Ascending aorta (tissue), 2 donors: ENCODE measurements at regions not wholly inside any gene's neighbourhood (a gene's known extent, or its start where the extent isn't known, plus 50 kb on each side); places are given as distances from the start of the nearest gene placed in this dataset.

ENCODE experiments used
- DNase-seq, 2 donors: peaks; one replicate each; pipeline ENCODE4 v3.0.0-alpha.2; 2019; ENCODE audit warnings: low spot score in 2 of 2
- H3K27ac ChIP-seq, 2 donors: fragments of 200-600 bp; sonication (generic); one replicate each; pipeline ENCODE4 v1.5.1; 2016 to 2017; ENCODE audit warnings: mild to moderate bottlenecking in 1 of 2
- H3K27me3 ChIP-seq: fragments of 200-600 bp; sonication (generic); one replicate; pipeline ENCODE4 v1.5.1; 2017
- H3K36me3 ChIP-seq, 2 donors: fragments of 200-600 bp; sonication (generic); one replicate each; pipeline ENCODE4 v1.5.1; 2016
- H3K4me1 ChIP-seq, 2 donors: fragments of 200-600 bp; sonication (generic); one replicate each; pipeline ENCODE4 v1.5.1; 2016 to 2017; ENCODE audit warnings: mild to moderate bottlenecking in 1 of 2
- H3K4me3 ChIP-seq, 2 donors: fragments of 200-600 bp; sonication (generic); one replicate each; pipeline ENCODE4 v1.5.1; 2016 to 2017; ENCODE audit warnings: mild to moderate bottlenecking in 1 of 2
- H3K9me3 ChIP-seq, 2 donors: fragments of 200-600 bp; sonication (generic); one replicate each; pipeline ENCODE4 v1.5.1; 2016
- CTCF ChIP-seq, 3 experiments: fragments of 200-600 bp in 2 of 3; fragments of 450-650 bp in 1 of 3; sonication (generic) in 2 of 3; IDR thresholded peaks; one replicate each; pipeline ENCODE4 v1.5.1; 2016 to 2019; ENCODE audit warnings: antibody characterized with exemption in 3 of 3, mild to moderate bottlenecking in 1 of 3, moderate library complexity in 1 of 3
- intact Hi-C: fragments of 100-400 bp; cut with DNase I; formaldehyde crosslinking; loops from one replicate; pipeline ENCODE4 v1.15.1; 2023

- H3K27ac ChIP-seq, result no peak overlapping the region
- H3K36me3 ChIP-seq, result no peaks in the 10 kb centered on the region
- intact Hi-C loops, result no loop called here
- H3K27me3 ChIP-seq, result no peaks in the 10 kb centered on the region
- no peak overlapping the region for H3K4me3 ChIP-seq
- H3K4me1 ChIP-seq, result no peaks in the 10 kb centered on the region
- no peak for DNase-seq
- no peak for TF ChIP-seq CTCF (IDR thresholded peaks at IDR 0.05)
- H3K9me3 ChIP-seq, result no peaks in the 10 kb centered on the region
Measured at GRCh38 chr3:180325958-180326357, 276.0 kb upstream of the TTC14 start.

- no peaks in the 10 kb centered on the region for H3K36me3 ChIP-seq
- no peaks in the 10 kb centered on the region for H3K4me1 ChIP-seq
- no peaks in the 10 kb centered on the region for H3K9me3 ChIP-seq
- H3K27ac ChIP-seq, result no peak overlapping the region
- TF ChIP-seq CTCF (IDR thresholded peaks at IDR 0.05), result no peak
- intact Hi-C loops, result no loop called here
- DNase-seq, result no peak
- no peak overlapping the region for H3K4me3 ChIP-seq
- H3K27me3 ChIP-seq, result no peaks in the 10 kb centered on the region
Measured at GRCh38 chr3:180329187-180329586, 272.8 kb upstream of the TTC14 start.

- no peak for DNase-seq
- H3K9me3 ChIP-seq, result no peaks in the 10 kb centered on the region
- H3K27ac ChIP-seq, result no peak overlapping the region
- intact Hi-C loops, result no loop called here
- no peaks in the 10 kb centered on the region for H3K27me3 ChIP-seq
- H3K36me3 ChIP-seq, result no peaks in the 10 kb centered on the region
- TF ChIP-seq CTCF (IDR thresholded peaks at IDR 0.05), result no peak
- no peak overlapping the region for H3K4me3 ChIP-seq
- H3K4me1 ChIP-seq, result no peaks in the 10 kb centered on the region
Measured at GRCh38 chr3:180329847-180330246, 272.1 kb upstream of the TTC14 start.

- H3K27ac ChIP-seq, result no peak overlapping the region
- H3K36me3 ChIP-seq, result no peaks in the 10 kb centered on the region
- DNase-seq, result no peak
- no peaks in the 10 kb centered on the region for H3K4me1 ChIP-seq
- no peak overlapping the region for H3K4me3 ChIP-seq
- H3K9me3 ChIP-seq, result no peaks in the 10 kb centered on the region
- H3K27me3 ChIP-seq, result no peaks in the 10 kb centered on the region
- intact Hi-C loops, result no loop called here
- TF ChIP-seq CTCF (IDR thresholded peaks at IDR 0.05), result no peak
Measured at GRCh38 chr3:180330440-180330839, 271.5 kb upstream of the TTC14 start.

- Histone ChIP-seq H3K27me3 (no peaks in the 10 kb centered on the region), H3K27ac (no peak overlapping the region), H3K4me1 (no peaks in the 10 kb centered on the region), H3K9me3 (no peaks in the 10 kb centered on the region), H3K4me3 (no peak overlapping the region), H3K36me3 (no peaks in the 10 kb centered on the region)
- DNase-seq, result no peak
- TF ChIP-seq CTCF (IDR thresholded peaks at IDR 0.05), result no peak
- intact Hi-C loops, result no loop called here
Measured at GRCh38 chr3:180332608-180333007, 269.4 kb upstream of the TTC14 start.

- no peaks in the 10 kb centered on the region for H3K4me1 ChIP-seq
- H3K27ac ChIP-seq, result no peak overlapping the region
- no peaks in the 10 kb centered on the region for H3K27me3 ChIP-seq
- intact Hi-C loops, result no loop called here
- H3K36me3 ChIP-seq, result no peaks in the 10 kb centered on the region
- DNase-seq, result no peak
- H3K4me3 ChIP-seq, result no peak overlapping the region
- H3K9me3 ChIP-seq, result no peaks in the 10 kb centered on the region
- no peak for TF ChIP-seq CTCF (IDR thresholded peaks at IDR 0.05)
Measured at GRCh38 chr3:180335050-180335449, 266.9 kb upstream of the TTC14 start.
